AG09319 (cell line): ENCODE measurements at regions not wholly inside any gene's neighbourhood (a gene's known extent, or its start where the extent isn't known, plus 50 kb on each side); places are given as distances from the start of the nearest gene placed in this dataset.

ENCODE experiments used
- DNase-seq: peaks from one replicate; pipeline ENCODE4 v3.0.0-alpha.2; 2010; ENCODE audit warnings: low read depth; ENCODE audit errors: extremely low read depth
- TF ChIP-seq, protein P1 (sequence below): IDR thresholded peaks from 2 replicates; pipeline ENCODE4 v1.5.1; 2011; ENCODE audit warnings: low read depth, mild to moderate bottlenecking, inconsistent platforms, low read length, moderate library complexity

DNA sequence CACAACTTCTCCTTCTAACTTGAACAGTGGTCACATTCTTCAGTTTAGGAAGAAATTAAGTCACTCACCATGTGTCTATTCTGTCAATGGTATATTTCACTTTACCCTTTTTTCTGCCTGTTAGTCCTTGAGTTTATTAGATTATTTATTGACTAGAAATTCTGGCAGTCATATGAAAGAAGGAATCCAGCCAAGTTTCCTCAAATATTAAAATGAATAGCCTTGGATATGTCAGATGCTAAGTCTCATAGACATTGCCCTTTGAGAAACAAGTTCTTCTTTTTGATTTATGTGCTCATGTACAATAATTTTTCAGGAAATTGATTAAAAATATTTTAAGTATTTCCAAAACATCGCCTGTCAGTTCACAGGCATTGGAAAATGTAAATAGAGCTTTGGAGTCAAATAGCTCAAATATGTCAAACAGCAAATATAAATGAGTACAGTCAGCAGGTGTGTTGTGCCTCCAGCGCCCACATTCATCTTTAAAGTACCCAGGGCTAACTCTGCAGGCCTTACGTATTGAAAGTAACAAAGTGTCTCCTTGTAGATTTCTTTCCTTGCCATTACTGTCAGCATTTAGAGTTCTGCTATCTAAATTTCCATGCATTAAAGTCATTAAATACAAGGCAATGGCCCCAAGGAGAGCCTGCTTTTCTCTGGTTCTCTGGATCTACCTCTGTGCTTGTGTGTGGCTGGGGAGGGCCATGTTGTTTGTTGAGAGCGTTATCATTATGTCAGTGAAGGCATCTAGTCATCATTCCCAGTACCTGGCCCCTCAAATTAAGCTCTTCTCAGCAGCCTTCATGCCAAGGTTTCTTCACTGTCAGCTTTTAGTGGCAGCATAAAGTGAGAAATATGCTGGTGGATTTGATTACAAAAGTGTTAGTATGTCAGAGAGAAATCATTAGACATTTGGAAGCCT lies 76.3 kb upstream of the TRPC4 start:
- no peak for DNase-seq
- TF ChIP-seq, protein P1, sequence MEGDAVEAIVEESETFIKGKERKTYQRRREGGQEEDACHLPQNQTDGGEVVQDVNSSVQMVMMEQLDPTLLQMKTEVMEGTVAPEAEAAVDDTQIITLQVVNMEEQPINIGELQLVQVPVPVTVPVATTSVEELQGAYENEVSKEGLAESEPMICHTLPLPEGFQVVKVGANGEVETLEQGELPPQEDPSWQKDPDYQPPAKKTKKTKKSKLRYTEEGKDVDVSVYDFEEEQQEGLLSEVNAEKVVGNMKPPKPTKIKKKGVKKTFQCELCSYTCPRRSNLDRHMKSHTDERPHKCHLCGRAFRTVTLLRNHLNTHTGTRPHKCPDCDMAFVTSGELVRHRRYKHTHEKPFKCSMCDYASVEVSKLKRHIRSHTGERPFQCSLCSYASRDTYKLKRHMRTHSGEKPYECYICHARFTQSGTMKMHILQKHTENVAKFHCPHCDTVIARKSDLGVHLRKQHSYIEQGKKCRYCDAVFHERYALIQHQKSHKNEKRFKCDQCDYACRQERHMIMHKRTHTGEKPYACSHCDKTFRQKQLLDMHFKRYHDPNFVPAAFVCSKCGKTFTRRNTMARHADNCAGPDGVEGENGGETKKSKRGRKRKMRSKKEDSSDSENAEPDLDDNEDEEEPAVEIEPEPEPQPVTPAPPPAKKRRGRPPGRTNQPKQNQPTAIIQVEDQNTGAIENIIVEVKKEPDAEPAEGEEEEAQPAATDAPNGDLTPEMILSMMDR = no peak

DNA sequence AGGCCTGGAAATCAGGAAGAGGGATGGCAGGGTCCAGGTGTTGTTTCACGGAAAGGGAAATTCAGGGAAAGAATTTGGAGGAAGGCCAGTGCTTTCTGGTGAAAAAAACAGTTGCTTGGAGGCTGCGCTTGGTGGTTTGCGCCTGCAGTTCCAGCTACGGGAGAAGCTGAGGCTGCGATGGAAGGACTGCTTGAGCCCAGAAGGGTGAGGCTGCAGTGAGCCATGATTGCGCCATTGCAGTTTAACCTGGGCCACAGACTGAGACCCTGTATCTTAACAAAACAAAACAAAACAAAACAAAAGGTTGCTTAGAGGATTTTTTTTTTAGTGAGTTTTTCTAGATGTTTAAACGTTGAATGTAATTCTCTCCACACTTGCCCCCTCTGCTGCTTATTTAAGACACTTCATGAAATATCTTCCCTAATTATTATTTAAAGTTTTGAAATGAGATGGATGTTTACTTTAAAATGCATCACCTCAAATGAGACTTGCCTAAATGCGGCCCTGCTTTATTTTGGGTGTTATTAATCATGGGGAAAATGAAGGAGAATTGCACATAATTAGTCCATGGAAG lies 75.4 kb upstream of the TRPC4 start:
- TF ChIP-seq, protein P1 = no peak
- DNase-seq = no peak

DNA sequence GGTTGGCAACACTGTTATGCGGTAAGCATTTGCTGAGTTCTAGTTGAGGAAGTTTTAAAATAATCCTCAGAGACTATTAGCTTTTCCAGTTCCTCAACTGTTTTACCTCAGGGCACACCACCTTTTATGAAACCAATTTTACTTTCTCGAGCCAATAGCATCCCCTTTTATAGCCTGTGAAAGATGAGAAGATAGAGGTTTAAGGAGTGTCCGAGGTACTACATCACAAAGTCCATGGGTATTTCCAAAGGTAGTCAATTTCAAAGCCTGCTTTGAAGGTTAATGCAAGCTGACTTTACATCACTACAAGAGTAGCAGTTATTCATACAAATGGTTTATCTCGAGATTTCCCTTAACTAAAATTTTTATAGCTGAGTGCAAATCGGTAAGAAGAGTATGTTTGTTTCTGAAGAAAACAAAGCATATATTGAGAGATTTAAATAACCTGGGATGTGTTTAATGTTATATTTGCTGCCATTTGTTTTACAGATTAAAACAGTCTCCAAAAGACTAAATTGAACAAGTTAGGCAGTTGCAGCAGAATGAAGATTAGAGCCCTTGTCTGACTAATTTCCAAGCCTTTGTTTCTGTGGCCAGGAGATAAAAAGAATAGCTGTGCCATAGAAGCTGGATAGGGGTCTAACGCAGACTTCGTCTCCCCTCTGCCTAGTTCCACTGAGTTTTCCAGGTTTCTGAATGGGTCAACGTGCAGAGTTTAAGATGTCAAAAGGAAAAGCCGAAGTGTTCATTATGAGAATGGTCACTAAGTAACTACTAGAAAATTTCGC lies 74.7 kb upstream of the TRPC4 start:
- TF ChIP-seq, protein P1 = no peak
- DNase-seq = no peak

DNA sequence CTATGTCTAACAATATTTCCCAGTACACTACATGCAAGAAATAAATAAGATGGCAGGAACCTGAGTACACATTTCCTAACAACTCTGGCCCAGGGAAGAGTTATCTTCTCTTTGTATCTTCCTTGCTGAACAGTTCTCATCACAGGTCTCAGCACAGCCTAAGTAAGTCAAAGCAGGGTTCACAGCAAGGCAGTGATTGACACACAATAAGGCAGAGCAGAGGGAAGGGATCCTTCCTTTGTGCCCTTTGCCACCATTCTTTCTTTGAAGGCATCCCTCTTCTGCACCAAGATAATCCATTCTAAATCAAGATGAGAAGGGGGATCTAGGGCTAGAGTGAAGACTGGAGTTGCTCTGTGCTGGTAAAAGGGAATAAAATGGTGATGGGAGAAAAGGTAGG lies 73.4 kb upstream of the TRPC4 start:
- no peak for DNase-seq
- TF ChIP-seq, protein P1 = no peak

DNA sequence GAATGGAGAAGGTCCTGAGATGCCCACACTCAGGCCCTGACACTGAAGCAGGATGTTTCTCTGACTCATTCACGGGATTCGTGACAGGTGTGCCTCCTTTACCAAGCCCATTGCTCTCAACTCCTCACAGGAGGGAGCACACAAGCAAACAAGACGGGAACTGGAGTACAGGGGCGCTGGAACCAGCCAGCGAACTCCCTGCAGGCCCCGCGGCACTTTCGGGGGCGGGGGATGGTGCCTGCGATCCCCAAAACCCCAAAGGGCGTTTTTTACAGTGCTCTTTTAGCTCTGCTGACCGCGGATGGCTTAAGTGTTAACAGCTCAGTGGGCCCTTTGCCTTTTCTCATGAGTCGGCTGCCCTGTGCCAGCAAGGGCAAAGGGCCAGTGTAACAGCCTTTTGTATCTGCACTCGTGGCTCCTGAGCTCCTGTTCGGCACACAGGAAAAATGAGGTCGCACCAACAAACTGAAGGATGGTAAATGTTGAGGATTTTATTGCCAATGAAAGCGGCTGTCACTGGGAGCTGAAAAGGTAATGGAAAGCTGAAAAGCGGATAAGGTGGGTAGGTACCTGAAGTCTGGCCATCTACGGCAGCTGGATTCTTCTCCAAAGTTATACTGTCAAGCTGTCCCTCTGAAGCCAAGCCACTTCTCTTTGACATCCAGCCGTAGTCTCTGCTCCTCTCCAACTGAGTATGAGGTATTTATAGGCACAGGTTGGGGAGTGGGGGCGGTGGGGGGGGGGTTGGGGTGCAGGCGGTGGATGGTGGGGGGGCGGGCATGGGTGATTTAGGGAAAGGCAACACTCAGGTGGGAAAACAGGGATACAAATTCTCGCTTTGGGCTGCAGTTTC lies 65.0 kb upstream of the TRPC4 start:
- TF ChIP-seq, protein P1 = no peak
- DNase-seq = no peak

DNA sequence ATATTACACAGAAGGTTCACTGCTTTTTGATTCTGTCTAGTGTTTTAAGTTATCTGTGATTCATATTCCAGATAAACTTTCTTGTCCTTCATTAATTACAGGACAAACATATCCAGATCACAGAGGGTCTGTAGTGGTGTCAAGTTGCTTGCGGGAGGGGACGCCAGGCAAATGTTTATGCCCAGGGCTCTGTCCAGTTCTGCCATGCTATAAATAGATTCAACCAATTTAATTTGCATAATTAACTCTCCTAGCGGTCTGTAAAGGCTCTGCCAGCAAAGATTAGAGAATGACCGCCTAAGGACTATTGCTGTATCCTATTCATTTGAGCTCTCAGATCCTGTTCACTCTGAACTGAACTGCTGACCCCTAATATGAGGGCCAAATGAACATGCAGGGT lies 59.7 kb upstream of the TRPC4 start:
- TF ChIP-seq, protein P1 = no peak
- no peak for DNase-seq
